Natural killer cell (primary cell): ENCODE measurements at regions not wholly inside any gene's neighbourhood (a gene's known extent, or its start where the extent isn't known, plus 50 kb on each side); places are given as distances from the start of the nearest gene placed in this dataset.

ENCODE experiments used
- ATAC-seq, 3 donors: fragments of 150-1000 bp in 2 of 3; fragments of 200-7000 bp in 1 of 3; cut with Tn5 transposase; 1 replicate in 1 of 3; 2 replicates in 2 of 3; pipeline ENCODE4 v1.10.0; 2021; ENCODE audit warnings: mild to moderate bottlenecking in 2 of 3, moderate library complexity in 2 of 3
- DNase-seq, 2 donors: peaks; one replicate each; pipeline versions ENCODE4 v3.0.0 to v3.0.0-alpha.2; 2013 to 2021; ENCODE audit warnings: mixed read lengths in 1 of 2
- H3K27ac ChIP-seq: one replicate; pipeline ENCODE4 v1.5.1; 2013; ENCODE audit warnings: mild to moderate bottlenecking, low read length
- H3K27me3 ChIP-seq: one replicate; pipeline ENCODE4 v1.6.1; 2013; ENCODE audit warnings: low read length; ENCODE audit not compliant: control insufficient read depth, insufficient read depth
- H3K36me3 ChIP-seq: one replicate; pipeline ENCODE4 v1.6.1; 2013; ENCODE audit warnings: low read length; ENCODE audit not compliant: control insufficient read depth, insufficient read depth
- H3K4me1 ChIP-seq: one replicate; pipeline ENCODE4 v1.6.1; 2013; ENCODE audit warnings: low read length; ENCODE audit not compliant: control insufficient read depth, insufficient read depth
- H3K4me3 ChIP-seq: one replicate; pipeline ENCODE4 v1.5.1; 2013; ENCODE audit warnings: low read length
- H3K9me3 ChIP-seq: one replicate; pipeline ENCODE4 v1.6.1; 2013; ENCODE audit warnings: low read length; ENCODE audit not compliant: control insufficient read depth, insufficient read depth
- H3K27ac Mint-ChIP-seq, 2 donors: one replicate each; pipeline ENCODE4 v1.8.0; 2022; ENCODE audit warnings: mild to moderate bottlenecking in 2 of 2, mixed read lengths in 2 of 2, moderate library complexity in 1 of 2
- H3K27me3 Mint-ChIP-seq, 2 donors: one replicate each; pipeline ENCODE4 v1.8.0; 2022; ENCODE audit warnings: low read depth in 2 of 2, mixed read lengths in 2 of 2
- H3K36me3 Mint-ChIP-seq: one replicate; pipeline ENCODE4 v1.8.0; 2022; ENCODE audit warnings: mixed read lengths
- H3K4me1 Mint-ChIP-seq, 2 donors: one replicate each; pipeline ENCODE4 v1.8.0; 2022; ENCODE audit warnings: mixed read lengths in 2 of 2
- H3K4me3 Mint-ChIP-seq: one replicate; pipeline ENCODE4 v1.8.0; 2022; ENCODE audit warnings: mild to moderate bottlenecking, moderate library complexity, mixed read lengths
- H3K9me3 Mint-ChIP-seq, 2 donors: one replicate each; pipeline ENCODE4 v1.8.0; 2022; ENCODE audit warnings: mixed read lengths in 2 of 2
- WGBS: methylation state at CpG from one replicate; pipeline ENCODE4 v1.1.7; 2013; ENCODE audit warnings: missing lambda C conversion rate; ENCODE audit not compliant: insufficient coverage; 5-methylcytosine and 5-hydroxymethylcytosine counted together
- intact Hi-C: fragments of 100-400 bp; cut with micrococcal nuclease; formaldehyde crosslinking; loops from one replicate; pipeline ENCODE4 v1.14.2; 2022
- TF ChIP-seq, protein P1 (sequence below): fragments of 200-600 bp; IDR thresholded peaks from one replicate; pipeline ENCODE4 v1.8.0; 2022; ENCODE audit warnings: antibody characterized with exemption

DNA sequence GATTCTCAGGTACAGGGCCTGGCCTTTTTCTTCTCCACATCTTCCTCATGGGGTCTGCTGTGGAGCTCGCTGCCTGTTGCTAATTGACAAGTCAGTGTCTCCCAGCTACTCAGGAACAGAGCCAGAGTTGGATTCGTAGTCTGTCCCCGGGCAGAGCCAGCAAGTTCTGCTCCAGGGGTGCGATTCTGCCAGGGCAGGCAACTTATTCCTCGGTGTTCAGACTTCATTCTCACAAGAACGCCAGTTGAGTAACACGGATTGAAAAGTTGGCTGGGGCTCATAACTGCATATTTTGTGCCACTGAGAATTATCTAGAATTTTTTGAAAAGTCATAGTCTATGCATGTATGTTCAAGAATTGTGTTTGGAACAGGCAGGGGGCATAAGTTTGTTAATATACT lies 336.7 kb upstream of the NPVF start:
- no peak overlapping the region for H3K4me3 ChIP-seq
- H3K4me1 Mint-ChIP-seq: peaks cover 0 to 5% of the 10 kb centered on the region in 2 donors

DNA sequence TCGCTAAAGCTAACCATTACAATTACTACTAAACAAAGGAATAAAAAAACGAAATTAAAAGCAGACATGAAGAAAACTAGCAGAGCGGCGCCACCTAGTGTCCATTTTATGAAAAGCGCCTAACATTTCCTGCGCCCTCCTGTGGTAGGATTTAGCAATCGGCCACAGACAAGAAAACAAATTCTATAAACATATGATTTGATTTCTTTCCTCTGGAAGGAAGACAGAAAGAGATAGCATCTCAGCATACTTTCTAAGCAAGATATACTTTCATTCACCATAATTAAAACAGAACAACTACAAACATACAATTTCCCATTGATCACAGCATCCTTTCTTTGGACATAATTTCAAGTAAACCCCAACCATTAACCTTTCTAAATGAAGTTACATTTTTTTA lies 337.7 kb upstream of the NPVF start:
- TF ChIP-seq, protein P1, sequence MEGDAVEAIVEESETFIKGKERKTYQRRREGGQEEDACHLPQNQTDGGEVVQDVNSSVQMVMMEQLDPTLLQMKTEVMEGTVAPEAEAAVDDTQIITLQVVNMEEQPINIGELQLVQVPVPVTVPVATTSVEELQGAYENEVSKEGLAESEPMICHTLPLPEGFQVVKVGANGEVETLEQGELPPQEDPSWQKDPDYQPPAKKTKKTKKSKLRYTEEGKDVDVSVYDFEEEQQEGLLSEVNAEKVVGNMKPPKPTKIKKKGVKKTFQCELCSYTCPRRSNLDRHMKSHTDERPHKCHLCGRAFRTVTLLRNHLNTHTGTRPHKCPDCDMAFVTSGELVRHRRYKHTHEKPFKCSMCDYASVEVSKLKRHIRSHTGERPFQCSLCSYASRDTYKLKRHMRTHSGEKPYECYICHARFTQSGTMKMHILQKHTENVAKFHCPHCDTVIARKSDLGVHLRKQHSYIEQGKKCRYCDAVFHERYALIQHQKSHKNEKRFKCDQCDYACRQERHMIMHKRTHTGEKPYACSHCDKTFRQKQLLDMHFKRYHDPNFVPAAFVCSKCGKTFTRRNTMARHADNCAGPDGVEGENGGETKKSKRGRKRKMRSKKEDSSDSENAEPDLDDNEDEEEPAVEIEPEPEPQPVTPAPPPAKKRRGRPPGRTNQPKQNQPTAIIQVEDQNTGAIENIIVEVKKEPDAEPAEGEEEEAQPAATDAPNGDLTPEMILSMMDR: peak; percentile 100
- H3K4me3 ChIP-seq: no peak overlapping the region
- peaks cover 4 to 11% of the 10 kb centered on the region in 2 donors for H3K27me3 Mint-ChIP-seq
- H3K36me3 ChIP-seq: no peaks in the 10 kb centered on the region
- H3K9me3 ChIP-seq: no peaks in the 10 kb centered on the region
- no peaks in the 10 kb centered on the region for H3K9me3 Mint-ChIP-seq
- peak; percentile 59 to 80 (median 69) for ATAC-seq
- no peaks in the 10 kb centered on the region for H3K36me3 Mint-ChIP-seq
- no peak overlapping the region for H3K27ac ChIP-seq
- H3K4me1 ChIP-seq: no peaks in the 10 kb centered on the region
- no peak overlapping the region for H3K27ac Mint-ChIP-seq
- 0% methylated on average over 7 of the region's 7 CpGs for WGBS
- peaks cover 0 to 5% of the 10 kb centered on the region in 2 donors for H3K4me1 Mint-ChIP-seq
- DNase-seq: peak; percentile 49 to 85
- H3K27me3 ChIP-seq: no peaks in the 10 kb centered on the region
- no peak overlapping the region for H3K4me3 Mint-ChIP-seq
- intact Hi-C loops: loop anchor here (1.0 kb wide), 1 partner anchor 307 kb away; no protein-coding TSS in a partner anchor

More for the DNA sequence above, 336.7 kb upstream of the NPVF start:
- H3K9me3 Mint-ChIP-seq: no peaks in the 10 kb centered on the region
- peaks cover 4 to 11% of the 10 kb centered on the region in 2 donors for H3K27me3 Mint-ChIP-seq
- 94% methylated on average over 7 of the region's 7 CpGs for WGBS
- Histone ChIP-seq H3K9me3 (no peaks in the 10 kb centered on the region), H3K27ac (no peak overlapping the region), H3K4me1 (no peaks in the 10 kb centered on the region), H3K36me3 (no peaks in the 10 kb centered on the region), H3K27me3 (no peaks in the 10 kb centered on the region)
- ATAC-seq: no peak
- H3K4me3 Mint-ChIP-seq: no peak overlapping the region
- intact Hi-C loops: no loop called here
- no peaks in the 10 kb centered on the region for H3K36me3 Mint-ChIP-seq
- H3K27ac Mint-ChIP-seq: no peak overlapping the region
- DNase-seq: no peak
- TF ChIP-seq, protein P1: no peak

DNA sequence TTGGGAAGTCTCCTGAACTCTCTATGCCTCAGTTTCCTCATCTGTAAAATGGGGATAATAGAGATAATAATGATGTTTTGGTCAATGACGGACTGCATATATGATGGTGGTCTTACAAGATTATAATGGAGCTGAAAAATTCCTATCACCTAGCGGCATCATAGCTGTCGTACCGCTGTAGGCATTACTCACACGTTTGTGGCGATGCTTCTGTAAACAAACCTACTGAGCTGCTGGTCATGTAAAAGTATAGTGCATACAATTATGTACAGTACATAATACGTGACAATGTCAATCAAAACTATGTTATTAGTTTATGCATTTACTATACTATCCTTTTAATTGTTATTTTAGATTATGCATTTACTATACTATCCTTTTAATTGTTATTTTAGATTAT lies 339.1 kb upstream of the NPVF start:
- H3K4me1 ChIP-seq: no peaks in the 10 kb centered on the region
- no peaks in the 10 kb centered on the region for H3K9me3 ChIP-seq
- DNase-seq: no peak
- no peaks in the 10 kb centered on the region for H3K27me3 Mint-ChIP-seq
- WGBS: 89% methylated on average over 6 of the region's 7 CpGs
- no peaks in the 10 kb centered on the region for H3K36me3 Mint-ChIP-seq
- peaks cover 0 to 5% of the 10 kb centered on the region in 2 donors for H3K4me1 Mint-ChIP-seq
- intact Hi-C loops: no loop called here
- ATAC-seq: no peak
- H3K4me3 Mint-ChIP-seq: no peak overlapping the region
- H3K27ac Mint-ChIP-seq: no peak overlapping the region
- no peaks in the 10 kb centered on the region for H3K36me3 ChIP-seq
- no peak overlapping the region for H3K27ac ChIP-seq
- no peaks in the 10 kb centered on the region for H3K27me3 ChIP-seq
- no peak overlapping the region for H3K4me3 ChIP-seq
- no peaks in the 10 kb centered on the region for H3K9me3 Mint-ChIP-seq
- TF ChIP-seq, protein P1: no peak

DNA sequence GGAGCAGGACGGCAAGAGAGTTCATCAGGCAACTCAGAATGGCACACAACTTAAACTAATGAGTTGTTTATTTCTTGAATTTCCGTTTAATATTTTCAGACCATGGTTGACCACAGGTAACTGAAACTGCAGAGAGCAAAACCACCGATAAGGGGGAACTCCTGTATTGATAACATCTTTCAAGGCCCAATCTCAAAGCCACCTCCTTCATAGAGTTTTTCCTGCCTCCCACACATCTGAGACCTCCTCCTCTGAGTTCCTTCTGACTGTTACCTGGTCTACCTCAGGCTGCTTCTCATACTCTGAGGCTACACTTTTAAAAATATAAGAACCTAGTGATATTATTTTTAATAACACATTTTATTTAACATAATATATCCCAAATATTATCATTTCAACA lies 341.5 kb upstream of the NPVF start:
- peaks cover 0 to 5% of the 10 kb centered on the region in 2 donors for H3K4me1 Mint-ChIP-seq
- H3K36me3 Mint-ChIP-seq: no peaks in the 10 kb centered on the region
- no peaks in the 10 kb centered on the region for H3K36me3 ChIP-seq
- ATAC-seq: no peak
- DNase-seq: no peak
- 7% methylated on average over 2 of the region's 3 CpGs for WGBS
- no peak overlapping the region for H3K27ac Mint-ChIP-seq
- H3K27me3 Mint-ChIP-seq: peaks cover 5 to 10% of the 10 kb centered on the region in 2 donors
- intact Hi-C loops: no loop called here
- no peak overlapping the region for H3K27ac ChIP-seq
- H3K27me3 ChIP-seq: no peaks in the 10 kb centered on the region
- H3K9me3 Mint-ChIP-seq: no peaks in the 10 kb centered on the region
- no peak overlapping the region for H3K4me3 ChIP-seq
- TF ChIP-seq, protein P1: no peak
- no peaks in the 10 kb centered on the region for H3K4me1 ChIP-seq
- H3K9me3 ChIP-seq: no peaks in the 10 kb centered on the region
- H3K4me3 Mint-ChIP-seq: no peak overlapping the region
